GM10248 (cell line): ENCODE measurements at regions not wholly inside any gene's neighbourhood (a gene's known extent, or its start where the extent isn't known, plus 50 kb on each side); places are given as distances from the start of the nearest gene placed in this dataset.

Source experiments
- CTCF ChIA-PET: fragments of 300-600 bp; sonication (Branson Sonifier 250); formaldehyde crosslinking; extraction: SDS; loops from one replicate; lab custom pipeline; 2021; ENCODE audit warnings: antibody characterized with exemption; lab: Yijun Ruan, JAX
- POLR2A ChIA-PET: fragments of 350-650 bp; sonication (Branson Sonifier 250); formaldehyde crosslinking; extraction: SDS; loops from one replicate; lab custom pipeline; 2020; ENCODE audit warnings: antibody characterized with exemption; lab: Yijun Ruan, JAX
- DNase-seq: peaks from one replicate; pipeline ENCODE4 v3.0.0; 2012; ENCODE audit errors: extremely low spot score
- TF ChIP-seq, protein P1 (sequence below): IDR thresholded peaks from 2 replicates; pipeline ENCODE4 v1.5.1; 2012; ENCODE audit warnings: mild to moderate bottlenecking, low read depth; ENCODE audit errors: extremely low read depth, missing control alignments, control extremely low read depth

DNA sequence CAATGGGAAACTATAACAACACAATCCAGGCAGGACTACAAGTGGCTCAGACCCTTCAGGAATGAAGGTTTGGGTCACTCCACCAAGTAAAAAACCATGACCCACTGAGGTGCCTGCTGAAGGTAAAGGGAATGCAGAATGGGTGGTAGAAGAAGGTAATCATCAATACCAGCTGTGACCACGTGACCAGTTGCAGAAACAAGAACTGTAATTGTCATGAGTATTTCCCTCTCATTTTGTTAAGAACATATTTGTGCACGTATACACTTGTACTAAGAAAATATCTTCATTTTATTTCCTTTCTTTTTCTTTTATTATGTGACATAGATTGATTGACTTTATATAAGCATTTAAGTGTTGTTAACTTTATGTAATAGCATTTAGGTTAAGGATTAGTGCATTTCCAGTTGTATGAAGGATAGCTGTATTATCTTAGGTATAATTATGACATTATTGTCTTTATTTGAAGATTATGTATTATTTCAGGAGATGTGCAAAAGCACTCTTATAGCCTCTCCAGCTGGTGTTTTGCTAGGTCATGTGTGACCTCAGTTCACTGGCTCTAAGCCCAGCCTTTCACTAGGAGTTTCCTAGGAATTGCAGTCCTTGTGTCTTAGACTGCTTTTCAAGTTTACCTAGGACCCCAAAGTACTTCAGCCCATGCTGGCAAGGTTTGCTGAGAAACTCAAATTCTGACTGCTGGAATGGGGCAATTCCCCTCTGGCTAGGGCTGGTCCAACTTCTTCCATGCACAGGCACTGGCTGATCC, 125.7 kb upstream of the DPP10 start:
- DNase-seq, result no peak
- POLR2A ChIA-PET, result no interaction called here
- TF ChIP-seq, protein P1, sequence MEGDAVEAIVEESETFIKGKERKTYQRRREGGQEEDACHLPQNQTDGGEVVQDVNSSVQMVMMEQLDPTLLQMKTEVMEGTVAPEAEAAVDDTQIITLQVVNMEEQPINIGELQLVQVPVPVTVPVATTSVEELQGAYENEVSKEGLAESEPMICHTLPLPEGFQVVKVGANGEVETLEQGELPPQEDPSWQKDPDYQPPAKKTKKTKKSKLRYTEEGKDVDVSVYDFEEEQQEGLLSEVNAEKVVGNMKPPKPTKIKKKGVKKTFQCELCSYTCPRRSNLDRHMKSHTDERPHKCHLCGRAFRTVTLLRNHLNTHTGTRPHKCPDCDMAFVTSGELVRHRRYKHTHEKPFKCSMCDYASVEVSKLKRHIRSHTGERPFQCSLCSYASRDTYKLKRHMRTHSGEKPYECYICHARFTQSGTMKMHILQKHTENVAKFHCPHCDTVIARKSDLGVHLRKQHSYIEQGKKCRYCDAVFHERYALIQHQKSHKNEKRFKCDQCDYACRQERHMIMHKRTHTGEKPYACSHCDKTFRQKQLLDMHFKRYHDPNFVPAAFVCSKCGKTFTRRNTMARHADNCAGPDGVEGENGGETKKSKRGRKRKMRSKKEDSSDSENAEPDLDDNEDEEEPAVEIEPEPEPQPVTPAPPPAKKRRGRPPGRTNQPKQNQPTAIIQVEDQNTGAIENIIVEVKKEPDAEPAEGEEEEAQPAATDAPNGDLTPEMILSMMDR, result no peak
- CTCF ChIA-PET, result no interaction called here

DNA sequence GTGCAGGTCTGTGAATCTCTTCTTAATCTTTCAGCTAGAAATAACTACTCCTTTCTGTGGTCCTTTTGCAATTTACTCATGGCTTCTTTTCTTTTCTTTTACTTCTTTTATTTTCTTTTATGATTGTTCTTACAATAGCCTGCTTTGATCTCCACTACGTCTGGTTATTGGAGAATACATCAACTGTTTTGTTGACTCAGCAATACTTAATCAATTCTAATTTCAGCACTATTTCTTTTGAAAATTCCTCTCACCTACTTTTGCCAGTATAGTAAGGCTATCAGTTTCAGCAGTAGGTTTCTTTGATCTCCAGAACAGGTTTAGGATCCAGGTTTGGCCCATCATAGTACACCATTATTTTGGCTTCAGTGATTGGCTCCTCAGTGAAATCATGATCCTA, 111.8 kb upstream of the DPP10 start:
- ChIA-PET POLR2A (no interaction called here), CTCF (interaction anchor here (0.9 to 1.2 kb wide), 2 partner anchors 12 to 24 kb away, joined by 3 read pairs; no protein-coding TSS in a partner anchor)
- no peak for DNase-seq

DNA sequence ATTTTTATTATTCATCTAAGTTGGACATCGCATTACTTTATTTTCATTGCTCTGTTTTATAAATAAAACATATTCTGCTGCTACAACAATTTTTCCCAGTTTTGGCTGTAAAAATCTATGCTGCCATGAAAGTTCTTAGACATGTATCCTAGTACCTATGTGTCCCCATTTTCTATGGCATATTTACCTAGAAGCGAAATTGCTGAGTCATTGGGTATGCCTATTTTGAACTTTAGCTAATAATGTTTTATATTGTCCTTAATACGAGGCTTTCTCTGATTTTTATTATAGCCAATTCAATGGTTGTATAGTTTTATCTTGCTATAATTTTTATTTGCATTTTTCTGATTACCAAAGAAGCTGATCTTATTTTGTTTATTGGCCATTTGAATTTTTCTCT, 110.5 kb upstream of the DPP10 start:
- ChIA-PET CTCF (interaction anchor here (1.3 kb wide), 1 partner anchor 12 kb away, joined by 3 read pairs; no protein-coding TSS in a partner anchor), POLR2A (no interaction called here)
- TF ChIP-seq, protein P1, result no peak
- no peak for DNase-seq

More for the DNA sequence above, 111.8 kb upstream of the DPP10 start:
- TF ChIP-seq, protein P1, result no peak

DNA sequence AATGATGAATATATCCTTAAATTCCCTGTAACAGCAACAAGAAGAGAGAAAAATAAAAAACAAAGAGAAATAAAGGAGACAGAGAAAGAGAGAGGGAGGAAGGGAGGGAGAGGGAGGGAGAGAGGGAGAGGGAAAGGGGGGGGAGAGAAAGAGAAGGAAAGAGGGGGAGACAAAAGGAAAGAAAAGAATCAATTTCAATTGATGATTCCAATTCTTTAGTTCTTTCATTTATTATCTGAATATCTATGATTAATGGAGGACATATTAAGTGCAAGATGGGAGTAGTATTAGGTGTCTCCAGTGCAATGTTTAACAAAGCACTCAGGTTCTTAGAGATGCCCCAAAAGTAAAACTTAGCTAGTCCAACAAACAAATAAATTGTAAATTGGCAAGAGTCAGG, 97.2 kb upstream of the DPP10 start:
- TF ChIP-seq, protein P1, result no peak
- ChIA-PET CTCF (no interaction called here), POLR2A (no interaction called here)
- DNase-seq, result no peak

DNA sequence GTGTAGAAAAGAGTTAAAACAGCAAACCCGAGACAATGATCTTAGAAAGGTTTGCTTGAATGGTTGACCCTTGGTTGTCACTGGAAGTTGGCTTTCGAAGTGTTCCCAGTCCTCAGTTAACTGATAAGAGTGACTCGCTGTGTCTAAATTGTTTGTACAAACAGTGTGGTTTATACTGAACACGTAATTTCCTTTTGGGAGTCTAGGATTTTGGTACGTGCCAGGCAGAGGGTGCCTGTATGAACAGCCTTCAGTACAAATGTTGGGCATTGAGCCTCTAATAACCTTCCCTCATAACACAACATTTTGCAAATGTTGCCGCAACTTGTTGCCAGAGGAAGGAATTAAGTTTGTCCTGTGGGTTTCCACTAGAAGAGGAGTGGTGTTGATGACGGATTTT, 95.8 kb upstream of the DPP10 start:
- no peak for DNase-seq
- TF ChIP-seq, protein P1, result no peak
- ChIA-PET CTCF (no interaction called here), POLR2A (no interaction called here)

DNA sequence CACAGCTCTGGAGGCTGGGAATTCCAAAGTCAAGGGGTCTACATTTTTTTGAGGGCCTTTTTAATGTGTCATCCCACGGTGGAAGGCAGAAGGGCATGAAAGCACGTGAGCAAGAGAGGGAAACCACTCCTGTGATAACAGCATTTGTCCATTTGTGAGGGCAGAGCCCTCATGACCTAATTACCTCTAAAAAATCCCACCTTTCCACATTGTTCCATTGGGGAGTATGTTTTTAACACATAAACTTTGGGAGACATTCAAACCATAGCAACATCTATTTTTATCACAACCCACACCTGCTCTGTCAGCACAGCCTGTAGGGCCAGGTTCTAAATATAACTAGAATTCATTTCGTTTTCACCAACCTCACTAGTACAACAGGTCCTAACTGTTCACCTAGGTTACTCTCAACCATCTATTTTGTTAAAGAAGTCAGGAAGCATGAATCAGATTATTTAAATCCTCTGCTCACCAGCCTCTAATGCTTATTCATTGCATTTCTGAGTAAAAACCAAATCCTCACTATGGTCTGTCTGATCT, 92.2 kb upstream of the DPP10 start:
- ChIA-PET POLR2A (no interaction called here), CTCF (no interaction called here)
- TF ChIP-seq, protein P1, result no peak

More for the DNA sequence above, 92.2 kb upstream of the DPP10 start:
- no peak for DNase-seq
